IMR-90 (cell line): ENCODE measurements at regions not wholly inside any gene's neighbourhood (a gene's known extent, or its start where the extent isn't known, plus 50 kb on each side); places are given as distances from the start of the nearest gene placed in this dataset.

Experiments used
- ATAC-seq: fragments of 200-7000 bp; cut with Tn5 transposase; 2 replicates; pipeline ENCODE4 v1.9.1; 2020; ENCODE audit warnings: low read depth, mild to moderate bottlenecking, moderate library complexity
- BruUV-seq: library from RNA; stranded (reverse); fragments of 400-500 nt; replicated peaks from 2 replicates; lab custom pipeline; 2021; lab: Mats Ljungman, UMichigan
- CTCF ChIA-PET: fragments of 300-600 bp; formaldehyde crosslinking; extraction: SDS; loops from one replicate; lab custom pipeline; 2021; ENCODE audit warnings: antibody characterized with exemption; lab: Yijun Ruan, JAX
- POLR2A ChIA-PET: fragments of 300-600 bp; sonication (Branson Sonifier 250); formaldehyde crosslinking; loops from one replicate; lab custom pipeline; 2022; ENCODE audit warnings: antibody characterized with exemption; ENCODE audit not compliant: unreplicated experiment; lab: Charles Lee
- DNase-seq: peaks from one replicate; pipeline ENCODE4 v3.0.0; 2013
- H2AFZ ChIP-seq: replicated peaks from 2 replicates; pipeline ENCODE3; 2013; ENCODE audit warnings: low read length, mild to moderate bottlenecking; ENCODE audit not compliant: poor library complexity
- H2AK5ac ChIP-seq: 2 replicates; pipeline ENCODE4 v1.6.1; 2013; ENCODE audit warnings: low read depth, low read length, inconsistent platforms
- H2AK9ac ChIP-seq: replicated peaks from 2 replicates; pipeline ENCODE3; 2013; ENCODE audit warnings: mild to moderate bottlenecking, low read depth, low read length, moderate library complexity; ENCODE audit not compliant: poor library complexity
- H2BK120ac ChIP-seq: 2 replicates; pipeline ENCODE4 v1.6.1; 2013; ENCODE audit warnings: low read depth, low read length, inconsistent platforms
- H2BK15ac ChIP-seq: 3 replicates; pipeline ENCODE4 v1.6.1; 2013; ENCODE audit warnings: low read depth, low read length, inconsistent platforms
- H2BK20ac ChIP-seq: 2 replicates; pipeline ENCODE4 v1.6.1; 2013; ENCODE audit warnings: low read depth, mild to moderate bottlenecking, inconsistent platforms, low read length, moderate library complexity
- H2BK5ac ChIP-seq: 2 replicates; pipeline ENCODE4 v1.6.1; 2013; ENCODE audit warnings: mild to moderate bottlenecking, low read depth, low read length, inconsistent platforms; ENCODE audit not compliant: poor library complexity, severe bottlenecking
- H3K14ac ChIP-seq: replicated peaks from 2 replicates; pipeline ENCODE4 v1.6.1; 2013; ENCODE audit warnings: low read depth, low read length, inconsistent platforms
- H3K18ac ChIP-seq: 2 replicates; pipeline ENCODE4 v1.6.1; 2013; ENCODE audit warnings: low read depth, low read length, control low read depth
- H3K23ac ChIP-seq: 2 replicates; pipeline ENCODE4 v1.6.1; 2013; ENCODE audit warnings: low read depth, low read length, inconsistent platforms
- H3K27ac ChIP-seq: 2 replicates; pipeline ENCODE4 v1.5.1; 2013; ENCODE audit warnings: mild to moderate bottlenecking, control low read depth, low read length; ENCODE audit not compliant: insufficient read depth
- H3K27me3 ChIP-seq: 2 replicates; pipeline ENCODE4 v1.6.1; 2013; ENCODE audit warnings: low read length; ENCODE audit not compliant: control insufficient read depth, insufficient read depth
- H3K36me3 ChIP-seq: 2 replicates; pipeline ENCODE4 v1.6.1; 2013; ENCODE audit warnings: low read length, mixed read lengths; ENCODE audit not compliant: control insufficient read depth, insufficient read depth
- H3K4ac ChIP-seq: 2 replicates; pipeline ENCODE4 v1.6.1; 2013; ENCODE audit warnings: low read depth, low read length, inconsistent platforms
- H3K4me1 ChIP-seq: 2 replicates; pipeline ENCODE4 v1.6.1; 2013; ENCODE audit warnings: low read length, mixed read lengths; ENCODE audit not compliant: control insufficient read depth, insufficient read depth
- H3K4me2 ChIP-seq: 2 replicates; pipeline ENCODE4 v1.6.1; 2013; ENCODE audit warnings: low read depth, mild to moderate bottlenecking, control low read depth, low read length, moderate library complexity
- H3K4me3 ChIP-seq: 2 replicates; pipeline ENCODE4 v1.5.1; 2013; ENCODE audit warnings: low read depth, mild to moderate bottlenecking, control low read depth, low read length, moderate library complexity; ENCODE audit not compliant: insufficient read depth
- H3K56ac ChIP-seq: 2 replicates; pipeline ENCODE4 v1.6.1; 2013; ENCODE audit warnings: low read length, inconsistent platforms; ENCODE audit not compliant: insufficient read depth; ENCODE audit errors: extremely low read depth
- H3K79me1 ChIP-seq, 2 experiments: 2 replicates each; pipeline ENCODE4 v1.6.1; 2013; ENCODE audit warnings: low read length in 2 of 2, inconsistent platforms in 1 of 2, low read depth in 1 of 2
- H3K9ac ChIP-seq: 2 replicates; pipeline ENCODE4 v1.6.1; 2013; ENCODE audit warnings: low read depth, low read length, control low read depth
- H3K9me1 ChIP-seq: 2 replicates; pipeline ENCODE4 v1.6.1; 2013; ENCODE audit warnings: low read length, inconsistent platforms; ENCODE audit not compliant: insufficient read depth
- H3K9me3 ChIP-seq: 2 replicates; pipeline ENCODE4 v1.6.1; 2013; ENCODE audit warnings: low read length; ENCODE audit not compliant: control insufficient read depth, insufficient read depth
- H4K20me1 ChIP-seq: 2 replicates; pipeline ENCODE4 v1.6.1; 2013; ENCODE audit warnings: low read length, inconsistent platforms; ENCODE audit not compliant: insufficient read depth
- H4K5ac ChIP-seq: 2 replicates; pipeline ENCODE4 v1.6.1; 2013; ENCODE audit warnings: mild to moderate bottlenecking, low read depth, low read length, control low read depth
- H4K8ac ChIP-seq, 2 experiments: 2 replicates each; pipeline ENCODE4 v1.6.1; 2013; ENCODE audit warnings: low read depth in 2 of 2, low read length in 2 of 2, control low read depth in 1 of 2, inconsistent platforms in 1 of 2
- H4K91ac ChIP-seq: 2 replicates; pipeline ENCODE4 v1.6.1; 2013; ENCODE audit warnings: low read depth, low read length, inconsistent platforms; ENCODE audit not compliant: insufficient read depth
- MXI1 ChIP-seq: IDR thresholded peaks from 2 replicates; pipeline ENCODE4 v1.6.1; 2012; ENCODE audit warnings: low read depth, mild to moderate bottlenecking, low read length, moderate library complexity, borderline replicate concordance
- WGBS, 2 experiments: methylation state at CpG; one replicate each; pipeline versions ENCODE4 v1.1.5 to v1.1.7; 2013; ENCODE audit warnings: missing lambda C conversion rate in 2 of 2; ENCODE audit not compliant: insufficient read length in 1 of 2; ENCODE audit errors: extremely low coverage in 2 of 2; 5-methylcytosine and 5-hydroxymethylcytosine counted together
- dilution Hi-C: fragments of 300-500 bp; cut with HindIII; formaldehyde crosslinking; loops from one replicate; pipeline ENCODE4 v1.14.3; 2018; ENCODE audit warnings: low sequenced_read_pairs; ENCODE audit not compliant: unreplicated experiment
- in situ Hi-C: fragments of 300-500 bp; cut with MboI; formaldehyde crosslinking; loops from 3 replicates; pipeline ENCODE4 v1.14.3; 2019; ENCODE audit warnings: low sequenced_read_pairs, inconsistent platforms, mixed read lengths
- intact Hi-C: fragments of 100-400 bp; cut with micrococcal nuclease; formaldehyde crosslinking; loops from 2 replicates; pipeline ENCODE4 v1.10.0; 2022

DNA sequence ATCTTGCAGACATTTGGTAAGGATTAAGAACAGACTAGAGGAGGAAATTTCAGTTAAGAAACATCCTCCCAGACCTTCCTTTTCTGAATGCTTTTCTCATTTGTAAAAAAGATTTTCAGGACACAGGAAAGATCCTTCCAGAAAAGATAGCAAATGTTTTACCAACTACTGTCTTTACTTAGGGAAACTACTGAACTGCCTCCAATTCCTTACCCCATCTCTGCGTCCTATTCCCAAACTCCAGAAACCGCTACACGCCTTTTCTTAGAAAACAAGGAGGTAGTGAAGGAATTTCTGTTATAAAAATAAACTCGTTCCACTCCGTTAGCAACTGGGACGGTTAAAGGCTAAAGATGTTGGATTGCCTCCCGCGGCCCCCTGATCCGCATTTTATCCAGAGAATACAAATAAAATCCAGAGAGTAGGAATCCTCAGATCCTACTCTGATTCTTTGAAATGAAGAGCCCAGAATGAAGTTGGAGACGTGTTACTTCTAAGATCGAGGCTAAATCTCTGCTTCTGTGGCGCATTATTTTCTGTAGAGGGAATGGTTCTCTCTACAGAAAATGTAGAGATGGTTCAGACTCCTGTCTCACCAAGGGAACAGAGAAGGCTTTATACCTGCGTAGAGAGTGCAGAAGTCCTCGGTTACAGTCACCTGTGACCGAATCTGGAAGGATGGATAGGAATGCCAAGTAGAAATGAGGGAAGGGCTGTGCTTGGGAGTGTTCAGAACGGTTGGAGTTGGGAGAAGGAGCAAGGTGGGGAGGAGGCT, 133.0 kb downstream of the GPX5 start:
- no peak overlapping the region for H3K4ac ChIP-seq
- H3K9me1 ChIP-seq, result no peaks in the 10 kb centered on the region
- no peaks in the 10 kb centered on the region for H3K79me1 ChIP-seq
- H3K27ac ChIP-seq, result no peak overlapping the region
- ChIA-PET POLR2A (interaction anchor here (0.7 kb wide), 1 partner anchor 497 kb away, joined by 7 read pairs; no protein-coding TSS in a partner anchor), CTCF (interaction anchor here (0.6 kb wide), 1 partner anchor 150 kb away, joined by 3 read pairs; no protein-coding TSS in a partner anchor)
- dilution Hi-C loops, result no loop called here
- no peak overlapping the region for H3K14ac ChIP-seq
- H3K4me3 ChIP-seq, result peak overlapping the region; percentile 53
- no peak overlapping the region for H2AK9ac ChIP-seq
- no peaks in the 10 kb centered on the region for H3K4me1 ChIP-seq
- intact Hi-C loops, result loop anchor here (5.0 kb wide), 1 partner anchor 51 kb away; no protein-coding TSS in a partner anchor
- no peaks in the 10 kb centered on the region for H3K36me3 ChIP-seq
- DNase-seq (peak; percentile 12), ATAC-seq (peak; percentile 59)
- no TSS peak for BruUV-seq
- H4K20me1 ChIP-seq, result no peaks in the 10 kb centered on the region
- H4K8ac ChIP-seq, result no peak overlapping the region
- H3K18ac ChIP-seq, result no peak overlapping the region
- H2AK5ac ChIP-seq, result no peak overlapping the region
- no peak overlapping the region for H4K5ac ChIP-seq
- H3K4me2 ChIP-seq, result peak overlapping the region; percentile 90
- H2BK120ac ChIP-seq, result no peak overlapping the region
- in situ Hi-C loops, result no loop called here
- no peak overlapping the region for H3K56ac ChIP-seq
- no peaks in the 10 kb centered on the region for H3K9me3 ChIP-seq
- TF ChIP-seq MXI1, result no peak
- WGBS, 2 experiments, result no CpG with 5 or more reads among the region's 16 CpGs
- no peak overlapping the region for H4K91ac ChIP-seq
- H2AFZ ChIP-seq, result peak overlapping the region; percentile 69
- no peak overlapping the region for H3K23ac ChIP-seq
- peaks cover 3% of the 10 kb centered on the region; the same call in 1 of the 2 replicates for H3K27me3 ChIP-seq
- peak overlapping the region; percentile 45; the same call in 1 of the 2 replicates for H3K9ac ChIP-seq
- no peak overlapping the region for H2BK15ac ChIP-seq
- H2BK5ac ChIP-seq, result no peak overlapping the region
- no peak overlapping the region for H2BK20ac ChIP-seq
